ENCODE measurements at regions not wholly inside any gene's neighbourhood (a gene's known extent, or its start where the extent isn't known, plus 50 kb on each side); places are given as distances from the start of the nearest gene placed in this dataset.

GRCh38 chr1:90821152-90821787 is 104.2 kb upstream of the BARHL2 start:
- TF ChIP-seq CTCF (IDR thresholded peaks at IDR 0.05; ENCODE audit: poor library complexity) (no peak), EZH2phosphoT487 (IDR thresholded peaks at IDR 0.05; ENCODE audit: low read depth, severe bottlenecking, unreplicated experiment) (no peak)
